ENCODE measurements at regions not wholly inside any gene's neighbourhood (a gene's known extent, or its start where the extent isn't known, plus 50 kb on each side); places are given as distances from the start of the nearest gene placed in this dataset.
A peak's percentile ranks its signal among the peaks of the same experiment; 100 is the strongest.

DNA sequence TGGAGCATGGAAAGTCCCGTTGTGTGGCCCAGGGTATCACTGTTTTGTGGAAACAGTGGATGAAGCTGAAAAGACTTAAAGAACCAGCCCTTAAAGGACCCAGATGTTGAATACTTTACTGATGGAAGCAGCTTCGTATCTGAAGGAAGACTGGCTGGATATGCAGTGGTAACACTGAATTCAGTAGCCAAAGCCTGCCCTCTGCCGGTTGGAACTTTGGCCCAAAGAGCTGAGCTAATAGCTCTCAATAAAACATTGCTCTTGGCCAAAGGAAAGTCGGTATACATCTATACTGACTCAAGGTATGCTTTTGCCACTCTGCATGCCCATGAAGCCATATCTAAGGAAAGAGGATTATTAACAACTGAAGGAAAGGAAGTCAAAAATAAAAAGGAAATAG is 885.4 kb downstream of the PDCD6IP start:
- TF ChIP-seq, protein P1, sequence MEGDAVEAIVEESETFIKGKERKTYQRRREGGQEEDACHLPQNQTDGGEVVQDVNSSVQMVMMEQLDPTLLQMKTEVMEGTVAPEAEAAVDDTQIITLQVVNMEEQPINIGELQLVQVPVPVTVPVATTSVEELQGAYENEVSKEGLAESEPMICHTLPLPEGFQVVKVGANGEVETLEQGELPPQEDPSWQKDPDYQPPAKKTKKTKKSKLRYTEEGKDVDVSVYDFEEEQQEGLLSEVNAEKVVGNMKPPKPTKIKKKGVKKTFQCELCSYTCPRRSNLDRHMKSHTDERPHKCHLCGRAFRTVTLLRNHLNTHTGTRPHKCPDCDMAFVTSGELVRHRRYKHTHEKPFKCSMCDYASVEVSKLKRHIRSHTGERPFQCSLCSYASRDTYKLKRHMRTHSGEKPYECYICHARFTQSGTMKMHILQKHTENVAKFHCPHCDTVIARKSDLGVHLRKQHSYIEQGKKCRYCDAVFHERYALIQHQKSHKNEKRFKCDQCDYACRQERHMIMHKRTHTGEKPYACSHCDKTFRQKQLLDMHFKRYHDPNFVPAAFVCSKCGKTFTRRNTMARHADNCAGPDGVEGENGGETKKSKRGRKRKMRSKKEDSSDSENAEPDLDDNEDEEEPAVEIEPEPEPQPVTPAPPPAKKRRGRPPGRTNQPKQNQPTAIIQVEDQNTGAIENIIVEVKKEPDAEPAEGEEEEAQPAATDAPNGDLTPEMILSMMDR (IDR thresholded peaks at IDR 0.05; ENCODE audit: low read depth, low read length): peak; percentile 69
- DNase-seq (ENCODE audit: low read depth in 2 of 2): peak; percentile 56 to 71
- no peak overlapping the region for H3K4me3 ChIP-seq (replicated peaks in 1 of 2; ENCODE audit: low read depth in 2 of 2, low read length in 2 of 2)

- TF ChIP-seq, protein P1 (IDR thresholded peaks at IDR 0.05; ENCODE audit: low read depth, low read length): no peak
- no peak overlapping the region for H3K4me3 ChIP-seq (replicated peaks in 1 of 2; ENCODE audit: low read depth in 2 of 2, low read length in 2 of 2)
- no peak for DNase-seq (ENCODE audit: low read depth in 2 of 2)
Observed at GRCh38 chr3:34686541-34686940, 888.1 kb downstream of the PDCD6IP start.

GRCh38 chr3:34687671-34688070 is 889.2 kb downstream of the PDCD6IP start:
- TF ChIP-seq, protein P1 (IDR thresholded peaks at IDR 0.05; ENCODE audit: low read depth, low read length): no peak
- no peak for DNase-seq (ENCODE audit: low read depth in 2 of 2)
- H3K4me3 ChIP-seq (replicated peaks in 1 of 2; ENCODE audit: low read depth in 2 of 2, low read length in 2 of 2): no peak overlapping the region

GRCh38 chr3:34696831-34697230 is 898.4 kb downstream of the PDCD6IP start:
- no peak overlapping the region for H3K4me3 ChIP-seq (replicated peaks in 1 of 2; ENCODE audit: low read depth in 2 of 2, low read length in 2 of 2)
- peak in 1 of 2 donors; percentile 51 for DNase-seq (ENCODE audit: low read depth in 2 of 2)
- TF ChIP-seq, protein P1 (IDR thresholded peaks at IDR 0.05; ENCODE audit: low read depth, low read length): no peak

- DNase-seq (ENCODE audit: low read depth in 2 of 2): no peak
- TF ChIP-seq, protein P1 (IDR thresholded peaks at IDR 0.05; ENCODE audit: low read depth, low read length): no peak
- no peak overlapping the region for H3K4me3 ChIP-seq (replicated peaks in 1 of 2; ENCODE audit: low read depth in 2 of 2, low read length in 2 of 2)
Observed at GRCh38 chr3:34703053-34703452, 904.6 kb downstream of the PDCD6IP start.

DNA sequence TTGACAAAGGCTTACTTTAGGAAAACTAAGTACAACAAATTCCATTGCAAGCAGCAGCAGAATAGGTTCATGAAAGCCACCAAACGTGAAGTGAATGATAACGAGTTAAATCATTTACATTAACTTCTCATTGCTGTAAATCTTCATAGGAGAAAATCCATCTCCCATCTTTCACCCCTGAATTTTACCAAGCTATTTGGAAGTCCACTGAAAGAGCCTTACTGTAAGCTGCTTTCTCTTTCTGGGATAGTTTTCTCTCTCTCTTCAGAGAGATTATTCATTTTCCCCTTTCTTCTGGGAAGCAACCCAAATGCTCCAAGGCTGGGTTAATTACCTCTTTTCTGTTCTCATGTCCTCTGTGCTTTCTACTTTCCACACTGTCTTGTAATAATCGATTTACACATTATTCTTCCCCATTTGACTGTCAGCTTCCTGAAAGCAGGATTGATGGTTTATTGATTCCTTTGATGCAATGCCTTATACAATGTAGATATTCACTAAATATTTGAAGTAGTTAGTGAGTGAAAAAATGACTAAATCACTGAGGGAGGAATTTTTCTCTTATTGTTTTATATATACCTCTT is 914.3 kb upstream of the ARPP21 start:
- DNase-seq (ENCODE audit: low read depth in 2 of 2): no peak

More for the DNA sequence above, 914.3 kb upstream of the ARPP21 start:
- TF ChIP-seq, protein P1 (IDR thresholded peaks at IDR 0.05; ENCODE audit: low read depth, low read length): no peak
- no peak overlapping the region for H3K4me3 ChIP-seq (replicated peaks in 1 of 2; ENCODE audit: low read depth in 2 of 2, low read length in 2 of 2)
